ENCODE measurements at regions not wholly inside any gene's neighbourhood (a gene's known extent, or its start where the extent isn't known, plus 50 kb on each side); places are given as distances from the start of the nearest gene placed in this dataset.

DNA sequence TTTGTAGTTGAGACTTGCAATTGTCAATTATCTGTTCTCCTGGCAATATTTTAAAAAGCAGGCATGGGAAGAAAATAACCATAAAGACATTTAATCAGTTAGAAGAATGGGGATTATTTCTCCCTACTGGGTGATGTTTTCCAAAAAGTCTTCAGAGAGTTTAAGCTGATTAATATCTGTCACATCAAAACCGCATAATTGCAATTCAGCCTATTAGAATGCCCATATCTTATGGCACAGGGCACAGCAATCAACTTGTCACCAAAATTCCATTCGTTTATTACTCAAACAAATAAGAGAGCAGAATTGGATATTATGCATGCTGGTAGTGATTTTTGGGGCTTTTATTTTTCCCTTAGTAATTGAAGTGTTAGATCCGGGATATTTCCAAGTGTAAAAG, 218.7 kb downstream of the RNF144B start:
- ChIA-PET CTCF (interaction anchor here (3.3 kb wide), 1 partner anchor 10 kb away, joined by 16 read pairs; no protein-coding TSS in a partner anchor), POLR2A (no interaction called here)
- no peaks in the 10 kb centered on the region for H3K9me1 ChIP-seq (replicated peaks; ENCODE audit: control insufficient read depth, extremely low read depth, insufficient read depth, low read length)
- no peak overlapping the region for H3K9ac ChIP-seq (replicated peaks; ENCODE audit: extremely low read depth, insufficient read depth, low read length)
- FAIRE-seq (no peak), DNase-seq (ENCODE audit: low read depth, low spot score) (no peak)
- no TSS peak for BruUV-seq (replicated peaks)
- H3K9me3 ChIP-seq (replicated peaks; ENCODE audit: control insufficient read depth, insufficient read depth, low read length), result no peaks in the 10 kb centered on the region
- dilution Hi-C loops (cut with MboI; ENCODE audit: extremely low pct_ligation_motif_present, low sequenced_read_pairs) (no loop called here), intact Hi-C loops (cut with micrococcal nuclease) (no loop called here)
- H3K4me3 ChIP-seq (replicated peaks in 1 of 3; ENCODE audit: insufficient read depth in 1 of 3, low read depth in 1 of 3, low read length in 3 of 3), result no peak overlapping the region
- H3K79me2 ChIP-seq (ENCODE audit: control insufficient read depth, insufficient read depth, low read length), result no peaks in the 10 kb centered on the region
- no peak overlapping the region for H3K27ac ChIP-seq (ENCODE audit: insufficient read depth, low read depth, low read length)
- H3K4me1 ChIP-seq (ENCODE audit: control insufficient read depth, extremely low read depth, insufficient read depth, low read length), result no peaks in the 10 kb centered on the region
- no peak overlapping the region for H3K4me2 ChIP-seq (ENCODE audit: insufficient read depth, low read length)
- no peak overlapping the region for H2AFZ ChIP-seq (ENCODE audit: low read depth, low read length)
- no peak for TF ChIP-seq MAX (IDR thresholded peaks at IDR 0.05; ENCODE audit: insufficient read depth, insufficient read length)
- no peak for TF ChIP-seq FOS (IDR thresholded peaks at IDR 0.05; ENCODE audit: borderline replicate concordance, insufficient read depth, low read length)
- no peak for TF ChIP-seq EZH2 (IDR thresholded peaks at IDR 0.05; ENCODE audit: borderline replicate concordance, low read depth, low read length, severe bottlenecking)
- TF ChIP-seq POLR2A (IDR thresholded peaks at IDR 0.05; ENCODE audit: low read depth, low read length), result no peak
- TF ChIP-seq JUN (IDR thresholded peaks at IDR 0.05; ENCODE audit: borderline replicate concordance, insufficient read depth, insufficient read length, low read depth), result no peak
- TF ChIP-seq POLR2AphosphoS5 (IDR thresholded peaks at IDR 0.05; ENCODE audit: insufficient read depth, low read depth, low read length), result no peak
- TF ChIP-seq GATA2 (IDR thresholded peaks at IDR 0.05; ENCODE audit: insufficient read depth, insufficient read length, low read depth, low read length), result no peak
- no peak for TF ChIP-seq CTCF (IDR thresholded peaks at IDR 0.05; ENCODE audit: extremely low read depth in 1 of 2, insufficient read depth in 1 of 2, low read depth in 1 of 2, low read length in 2 of 2)
- no peak for TF ChIP-seq MYC (IDR thresholded peaks at IDR 0.05; ENCODE audit: low read depth, low read length)
- no peaks in the 10 kb centered on the region for H3K36me3 ChIP-seq (ENCODE audit: control insufficient read depth in 2 of 2, extremely low read depth in 1 of 2, insufficient read depth in 2 of 2, low read length in 2 of 2)
- H3K27me3 ChIP-seq (ENCODE audit: control insufficient read depth in 2 of 2, insufficient read depth in 2 of 2, low read length in 2 of 2), result peaks cover 0 to 2% of the 10 kb centered on the region in 2 experiments
- H4K20me1 ChIP-seq (replicated peaks; ENCODE audit: control insufficient read depth, extremely low read depth, insufficient read depth, low read length), result no peaks in the 10 kb centered on the region

Data from endothelial cell of umbilical vein (primary cell).